Tibial nerve (tissue), 4 donors: ENCODE measurements at regions not wholly inside any gene's neighbourhood (a gene's known extent, or its start where the extent isn't known, plus 50 kb on each side); places are given as distances from the start of the nearest gene placed in this dataset.

Experiments
- DNase-seq, 2 donors: peaks; one replicate each; pipeline ENCODE4 v3.0.0-alpha.2; 2019; ENCODE audit warnings: low spot score in 2 of 2
- H3K27ac ChIP-seq, 4 donors: fragments of 200-600 bp; sonication (generic) in 3 of 4; one replicate each; pipeline ENCODE4 v1.5.1; 2017 to 2019; ENCODE audit warnings: mild to moderate bottlenecking in 1 of 4
- H3K27me3 ChIP-seq, 2 donors: fragments of 200-600 bp; sonication (generic) in 1 of 2; one replicate each; pipeline versions ENCODE4 v1.5.1 to v1.6.0; 2017 to 2019
- H3K36me3 ChIP-seq, 3 donors: fragments of 200-600 bp; sonication (generic); one replicate each; pipeline ENCODE4 v1.5.1; 2018 to 2019
- H3K4me1 ChIP-seq, 4 donors: fragments of 200-600 bp; sonication (generic) in 3 of 4; one replicate each; pipeline ENCODE4 v1.5.1; 2017 to 2019
- H3K4me3 ChIP-seq, 4 donors: fragments of 200-600 bp; sonication (generic) in 3 of 4; one replicate each; pipeline ENCODE4 v1.5.1; 2017 to 2019; ENCODE audit warnings: mild to moderate bottlenecking in 1 of 4, moderate library complexity in 1 of 4
- H3K9me3 ChIP-seq, 4 donors: fragments of 200-600 bp; sonication (generic) in 3 of 4; one replicate each; pipeline ENCODE4 v1.5.1; 2017 to 2019
- EP300 ChIP-seq, 2 donors: sonication (generic); formaldehyde crosslinking; IDR thresholded peaks; one replicate each; pipeline ENCODE4 v1.6.1; 2017; ENCODE audit warnings: antibody characterized with exemption in 2 of 2, mild to moderate bottlenecking in 1 of 2
- POLR2A ChIP-seq, 2 donors: fragments of 450-650 bp; IDR thresholded peaks; one replicate each; pipeline ENCODE4 v1.6.1; 2017; ENCODE audit warnings: antibody characterized with exemption in 2 of 2, mild to moderate bottlenecking in 2 of 2, moderate library complexity in 2 of 2
- WGBS, 2 donors: methylation state at CpG; one replicate each; pipeline ENCODE4 v1.1.5; 2018; 5-methylcytosine and 5-hydroxymethylcytosine counted together
- TF ChIP-seq, protein P1 (sequence below), 5 experiments: fragments of 200-600 bp in 3 of 5; fragments of 450-650 bp in 2 of 5; sonication (generic) in 3 of 5; IDR thresholded peaks; one replicate each; pipeline ENCODE4 v1.5.1; 2016 to 2019; ENCODE audit warnings: antibody characterized with exemption in 5 of 5, mild to moderate bottlenecking in 3 of 5, moderate library complexity in 2 of 5

DNA sequence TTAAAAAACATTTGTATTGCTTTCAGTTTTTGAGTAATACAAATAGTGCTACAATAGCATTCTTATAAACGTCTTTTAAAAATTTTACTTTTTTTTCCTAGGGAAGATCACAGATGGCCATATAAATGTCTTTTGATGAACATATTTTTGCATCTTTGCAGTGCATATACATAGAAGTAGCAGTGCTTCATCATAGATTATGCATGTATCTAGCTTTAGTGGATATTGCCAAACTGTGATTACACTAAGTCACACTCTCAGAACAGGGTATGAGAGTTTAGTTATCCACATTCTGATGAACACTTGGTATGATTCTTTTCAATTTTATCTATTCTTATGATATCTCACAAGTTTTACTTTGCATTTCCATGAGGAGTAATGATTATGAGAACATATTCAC, 99.8 kb upstream of the ASCC3 start:
- DNase-seq: no peak
- H3K27ac ChIP-seq: no peak overlapping the region
- TF ChIP-seq POLR2A (IDR thresholded peaks at IDR 0.05) (no peak), EP300 (IDR thresholded peaks at IDR 0.05) (no peak)
- TF ChIP-seq, protein P1, sequence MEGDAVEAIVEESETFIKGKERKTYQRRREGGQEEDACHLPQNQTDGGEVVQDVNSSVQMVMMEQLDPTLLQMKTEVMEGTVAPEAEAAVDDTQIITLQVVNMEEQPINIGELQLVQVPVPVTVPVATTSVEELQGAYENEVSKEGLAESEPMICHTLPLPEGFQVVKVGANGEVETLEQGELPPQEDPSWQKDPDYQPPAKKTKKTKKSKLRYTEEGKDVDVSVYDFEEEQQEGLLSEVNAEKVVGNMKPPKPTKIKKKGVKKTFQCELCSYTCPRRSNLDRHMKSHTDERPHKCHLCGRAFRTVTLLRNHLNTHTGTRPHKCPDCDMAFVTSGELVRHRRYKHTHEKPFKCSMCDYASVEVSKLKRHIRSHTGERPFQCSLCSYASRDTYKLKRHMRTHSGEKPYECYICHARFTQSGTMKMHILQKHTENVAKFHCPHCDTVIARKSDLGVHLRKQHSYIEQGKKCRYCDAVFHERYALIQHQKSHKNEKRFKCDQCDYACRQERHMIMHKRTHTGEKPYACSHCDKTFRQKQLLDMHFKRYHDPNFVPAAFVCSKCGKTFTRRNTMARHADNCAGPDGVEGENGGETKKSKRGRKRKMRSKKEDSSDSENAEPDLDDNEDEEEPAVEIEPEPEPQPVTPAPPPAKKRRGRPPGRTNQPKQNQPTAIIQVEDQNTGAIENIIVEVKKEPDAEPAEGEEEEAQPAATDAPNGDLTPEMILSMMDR (IDR thresholded peaks at IDR 0.05): no peak
- WGBS, 2 donors: 69 to 79% methylated on average over 1 of the region's 1 CpG
- peaks cover 0 to 12% (median 0%) of the 10 kb centered on the region in 4 donors for H3K9me3 ChIP-seq
- no peak overlapping the region for H3K4me3 ChIP-seq
- H3K4me1 ChIP-seq: no peaks in the 10 kb centered on the region
- no peaks in the 10 kb centered on the region for H3K36me3 ChIP-seq
- no peaks in the 10 kb centered on the region for H3K27me3 ChIP-seq

DNA sequence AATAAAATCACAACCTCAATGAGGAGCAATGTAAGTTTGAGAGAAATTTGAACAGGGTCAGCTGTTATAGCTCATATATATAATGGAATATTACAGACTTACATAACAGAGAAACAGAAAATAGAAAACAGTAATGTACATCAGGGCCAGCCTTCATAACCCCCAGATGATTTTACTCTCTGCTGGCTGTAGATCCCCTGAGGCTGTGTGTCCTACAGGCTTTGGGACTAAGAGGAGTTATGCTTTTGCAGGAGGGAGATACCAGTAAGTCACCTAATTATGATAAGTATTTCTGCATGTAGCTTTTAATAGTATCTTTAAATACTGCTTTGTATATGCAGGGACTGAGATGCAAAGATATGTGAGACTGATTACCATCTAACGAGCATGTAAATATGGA, 105.8 kb upstream of the ASCC3 start:
- no peak for DNase-seq
- TF ChIP-seq POLR2A (IDR thresholded peaks at IDR 0.05) (no peak), EP300 (IDR thresholded peaks at IDR 0.05) (no peak)
- TF ChIP-seq, protein P1 (IDR thresholded peaks at IDR 0.05): no peak
- no peak overlapping the region for H3K27ac ChIP-seq
- H3K9me3 ChIP-seq: peaks cover 0 to 4% (median 0%) of the 10 kb centered on the region in 4 donors
- WGBS, 2 donors: 85 to 90% methylated on average over 1 of the region's 1 CpG
- no peaks in the 10 kb centered on the region for H3K27me3 ChIP-seq
- no peaks in the 10 kb centered on the region for H3K36me3 ChIP-seq
- no peaks in the 10 kb centered on the region for H3K4me1 ChIP-seq
- no peak overlapping the region for H3K4me3 ChIP-seq

DNA sequence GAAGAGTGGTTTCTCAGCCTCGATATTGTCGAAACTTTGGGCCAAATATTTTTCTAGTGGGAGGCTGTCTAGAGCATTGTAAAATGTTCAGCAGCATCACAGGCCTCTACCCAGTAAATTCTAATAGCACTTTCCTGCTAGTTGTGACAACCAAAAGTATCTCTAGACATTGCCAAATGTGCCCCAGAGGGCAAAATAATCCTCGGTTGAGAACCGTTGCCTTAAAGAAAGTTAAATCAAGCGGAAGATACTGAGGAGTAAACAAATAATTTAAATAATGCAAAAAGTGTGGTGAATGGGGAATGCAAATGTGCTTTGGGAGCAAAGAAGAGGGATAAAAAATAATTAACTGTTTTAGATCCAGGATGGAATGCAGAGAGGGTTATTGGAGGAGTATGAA, 106.4 kb upstream of the ASCC3 start:
- no peak for TF ChIP-seq POLR2A (IDR thresholded peaks at IDR 0.05)
- TF ChIP-seq, protein P1 (IDR thresholded peaks at IDR 0.05): no peak
- TF ChIP-seq EP300 (IDR thresholded peaks at IDR 0.05): no peak
- Histone ChIP-seq H3K4me3 (no peak overlapping the region), H3K27ac (no peak overlapping the region), H3K9me3 (peaks cover 0 to 4% (median 0%) of the 10 kb centered on the region in 4 donors), H3K4me1 (no peaks in the 10 kb centered on the region), H3K27me3 (no peaks in the 10 kb centered on the region), H3K36me3 (no peaks in the 10 kb centered on the region)
- no peak for DNase-seq
- 62 to 82% methylated on average over 5 of the region's 5 CpGs for WGBS, 2 donors

- TF ChIP-seq EP300 (IDR thresholded peaks at IDR 0.05) (no peak), POLR2A (IDR thresholded peaks at IDR 0.05) (no peak)
- TF ChIP-seq, protein P1 (IDR thresholded peaks at IDR 0.05): no peak
- peaks cover 0 to 3% (median 0%) of the 10 kb centered on the region in 4 donors for H3K9me3 ChIP-seq
- WGBS, 2 donors: 91% methylated on average over 2 of the region's 2 CpGs
- no peak for DNase-seq
- H3K4me1 ChIP-seq: no peaks in the 10 kb centered on the region
- no peak overlapping the region for H3K27ac ChIP-seq
- H3K27me3 ChIP-seq: no peaks in the 10 kb centered on the region
- no peak overlapping the region for H3K4me3 ChIP-seq
- no peaks in the 10 kb centered on the region for H3K36me3 ChIP-seq
Measured at GRCh38 chr6:100988391-100988984, 107.4 kb upstream of the ASCC3 start.

GRCh38 chr6:100990070-100990469, 108.9 kb upstream of the ASCC3 start:
- no peak overlapping the region for H3K4me3 ChIP-seq
- H3K9me3 ChIP-seq: no peaks in the 10 kb centered on the region
- 68% methylated on average over 1 of the region's 1 CpG for WGBS, 2 donors
- TF ChIP-seq POLR2A (IDR thresholded peaks at IDR 0.05) (no peak), EP300 (IDR thresholded peaks at IDR 0.05) (no peak)
- TF ChIP-seq, protein P1 (IDR thresholded peaks at IDR 0.05): no peak
- no peak for DNase-seq
- no peaks in the 10 kb centered on the region for H3K27me3 ChIP-seq
- no peaks in the 10 kb centered on the region for H3K4me1 ChIP-seq
- no peaks in the 10 kb centered on the region for H3K36me3 ChIP-seq
- no peak overlapping the region for H3K27ac ChIP-seq
